HCT116 (cell line): ENCODE measurements at regions not wholly inside any gene's neighbourhood (a gene's known extent, or its start where the extent isn't known, plus 50 kb on each side); places are given as distances from the start of the nearest gene placed in this dataset.

Experiments used
- ATAC-seq: fragments of 200-7000 bp; cut with Tn5 transposase; 2 replicates; pipeline ENCODE4 v1.9.1; 2020; ENCODE audit warnings: mild to moderate bottlenecking, moderate library complexity
- BruUV-seq: library from RNA; stranded (reverse); fragments of 400-500 nt; replicated peaks from 2 replicates; lab custom pipeline; 2021; lab: Mats Ljungman, UMichigan
- CTCF ChIA-PET: fragments of 300-600 bp; sonication (Branson Sonifier 250); formaldehyde crosslinking; loops from one replicate; lab custom pipeline; 2021; ENCODE audit warnings: antibody characterized with exemption; lab: Charles Lee
- POLR2A ChIA-PET: fragments of 300-600, 350-600 bp; sonication (Branson Sonifier 250); formaldehyde crosslinking; loops from one replicate; lab custom pipeline; 2021; ENCODE audit warnings: antibody characterized with exemption; lab: Charles Lee
- RAD21 ChIA-PET, 2 experiments: fragments of 300-600 bp; sonication (Branson Sonifier 250); formaldehyde crosslinking; loops; one replicate each; lab custom pipeline; 2023; ENCODE audit warnings: low total read pairs in 2 of 2; ENCODE audit not compliant: uncharacterized antibody in 2 of 2, unreplicated experiment in 2 of 2, low non-redundant PET in 1 of 2; lab: Charles Lee
- DNase-seq: peaks from one replicate; pipeline ENCODE4 v3.0.0-alpha.2; 2010; ENCODE audit warnings: low read depth, low spot score
- H2AFZ ChIP-seq: fragments of 200-600 bp; shearing (Covaris generic), sonication (generic); 2 replicates; pipeline ENCODE4 v1.6.1; 2017; ENCODE audit warnings: low read depth, mixed run types, mixed read lengths, antibody characterized with exemption, low read length; ENCODE audit not compliant: poor library complexity, severe bottlenecking
- H3K27ac ChIP-seq: 2 replicates; pipeline ENCODE4 v1.5.1; 2012; ENCODE audit warnings: low read depth, low read length
- H3K27me3 ChIP-seq: fragments of 200-600 bp; sonication (generic); 2 replicates; pipeline ENCODE4 v1.6.1; 2016; ENCODE audit warnings: mixed run types, low read length, mixed read lengths; ENCODE audit not compliant: insufficient read depth
- H3K36me3 ChIP-seq, 2 experiments: fragments of 200-500 bp in 1 of 2; fragments of 200-600 bp in 1 of 2; sonication (Bioruptor generic) in 1 of 2; sonication (generic) in 1 of 2; 2 replicates each; pipeline versions ENCODE4 v1.5.1 to v1.6.1; 2014 to 2016; ENCODE audit warnings: low read length in 2 of 2, inconsistent platforms in 1 of 2, mixed read lengths in 1 of 2, mixed run types in 1 of 2; ENCODE audit not compliant: insufficient read depth in 2 of 2, control insufficient read depth in 1 of 2
- H3K4me1 ChIP-seq, 2 experiments: fragments of 200-600 bp in 1 of 2; sonication (generic) in 1 of 2; 2 replicates each; pipeline versions ENCODE4 v1.5.1 to v1.6.1; 2012 to 2017; ENCODE audit warnings: low read length in 2 of 2, inconsistent platforms in 1 of 2, mild to moderate bottlenecking in 1 of 2, mixed read lengths in 1 of 2, mixed run types in 1 of 2, moderate library complexity in 1 of 2; ENCODE audit not compliant: insufficient read depth in 2 of 2, control insufficient read depth in 1 of 2
- H3K4me2 ChIP-seq: fragments of 200-600 bp; sonication (generic); 2 replicates; pipeline ENCODE4 v1.6.1; 2017; ENCODE audit warnings: mixed run types, low read length, mixed read lengths
- H3K4me3 ChIP-seq, 2 experiments: fragments of 200-600 bp in 1 of 2; sonication (generic) in 1 of 2; replicated peaks in 1 of 2; 2 replicates each; pipeline ENCODE4 v1.5.1; 2011 to 2016; ENCODE audit warnings: low read length in 2 of 2, control low read depth in 1 of 2, low read depth in 1 of 2, mild to moderate bottlenecking in 1 of 2, mixed read lengths in 1 of 2, mixed run types in 1 of 2
- H3K79me2 ChIP-seq: fragments of 200-600 bp; sonication (generic); 2 replicates; pipeline ENCODE4 v1.6.1; 2017; ENCODE audit warnings: mild to moderate bottlenecking, mixed run types, low read length, moderate library complexity, mixed read lengths; ENCODE audit not compliant: insufficient read depth
- H3K9ac ChIP-seq: fragments of 200-600 bp; sonication (generic); 2 replicates; pipeline ENCODE4 v1.6.1; 2016; ENCODE audit warnings: low read length, mixed read lengths
- H3K9me2 ChIP-seq: fragments of 200-600 bp; sonication (generic), shearing (Covaris generic); 2 replicates; pipeline ENCODE4 v1.6.1; 2017; ENCODE audit warnings: mixed run types, mild to moderate bottlenecking, moderate library complexity; ENCODE audit not compliant: insufficient read depth
- H3K9me3 ChIP-seq, 2 experiments: fragments of 200-500 bp in 1 of 2; fragments of 200-600 bp in 1 of 2; sonication (Bioruptor generic) in 1 of 2; sonication (generic) in 1 of 2; 2 replicates each; pipeline ENCODE4 v1.6.1; 2014 to 2017; ENCODE audit warnings: low read length in 2 of 2, mixed read lengths in 2 of 2, inconsistent platforms in 1 of 2, low read depth in 1 of 2, mild to moderate bottlenecking in 1 of 2, mixed run types in 1 of 2, moderate library complexity in 1 of 2; ENCODE audit not compliant: control insufficient read depth in 1 of 2, insufficient read depth in 1 of 2
- H4K20me1 ChIP-seq: fragments of 200-600 bp; sonication (generic), shearing (Covaris generic); 2 replicates; pipeline ENCODE4 v1.6.1; 2017; ENCODE audit warnings: mixed run types, mild to moderate bottlenecking, moderate library complexity; ENCODE audit not compliant: insufficient read depth
- CTCF ChIP-seq, 3 experiments: fragments of 200-600 bp in 1 of 3; sonication (generic) in 1 of 3; IDR thresholded peaks in 2 of 3; conservative IDR thresholded peaks in 1 of 3; 2 replicates each; pipeline ENCODE4 v1.5.1; 2012 to 2017; ENCODE audit warnings: low read depth in 2 of 3, low read length in 2 of 3, antibody characterized with exemption in 1 of 3, borderline replicate concordance in 1 of 3, control low read depth in 1 of 3, mild to moderate bottlenecking in 1 of 3, mixed read lengths in 1 of 3, mixed run types in 1 of 3, moderate library complexity in 1 of 3; ENCODE audit not compliant: insufficient read depth in 1 of 3
- EZH2 ChIP-seq: fragments of 200-600 bp; sonication (generic); IDR thresholded peaks from 2 replicates; pipeline ENCODE4 v1.6.1; 2017; ENCODE audit warnings: antibody characterized with exemption, mixed run types
- FOSL1 ChIP-seq: IDR thresholded peaks from 2 replicates; pipeline ENCODE4 v1.6.1; 2012; ENCODE audit warnings: low read depth
- MAX ChIP-seq: IDR thresholded peaks from 2 replicates; pipeline ENCODE4 v1.6.1; 2012
- POLR2A ChIP-seq: IDR thresholded peaks from 2 replicates; pipeline ENCODE4 v1.7.0; 2011; ENCODE audit warnings: borderline replicate concordance; ENCODE audit not compliant: insufficient read depth, insufficient read length; ENCODE audit errors: extremely low read depth
- REST ChIP-seq: IDR thresholded peaks from 2 replicates; pipeline ENCODE4 v1.6.1; 2012; ENCODE audit warnings: low read depth
- SP1 ChIP-seq: IDR thresholded peaks from 2 replicates; pipeline ENCODE4 v1.6.1; 2012; ENCODE audit warnings: low read depth
- intact Hi-C: fragments of 100-400 bp; cut with micrococcal nuclease; formaldehyde crosslinking; loops from 2 replicates; pipeline ENCODE4 v1.10.0; 2022

- CTCF ChIA-PET, result no interaction called here
- no peaks in the 10 kb centered on the region for H3K27me3 ChIP-seq
- H2AFZ ChIP-seq, result no peak overlapping the region
- H3K4me1 ChIP-seq, result no peaks in the 10 kb centered on the region
- POLR2A ChIA-PET, result no interaction called here
- RAD21 ChIA-PET, result no interaction called here
- H3K9me3 ChIP-seq, result no peaks in the 10 kb centered on the region
- no peaks in the 10 kb centered on the region for H4K20me1 ChIP-seq
- TF ChIP-seq SP1 (no peak), FOSL1 (no peak), POLR2A (no peak), MAX (no peak), EZH2 (no peak), REST (no peak), CTCF (IDR thresholded peaks at IDR 0.05 in 2 of 3, conservative IDR thresholded peaks at IDR 0.05 in 1 of 3; ENCODE audit: borderline replicate concordance in 1 of 3, insufficient read depth in 1 of 3, low read depth in 2 of 3, low read length in 2 of 3) (no peak)
- TF ChIP-seq, all 23 proteins: peak for 0
- no peak overlapping the region for H3K27ac ChIP-seq
- intact Hi-C loops, result no loop called here
- H3K36me3 ChIP-seq, result no peaks in the 10 kb centered on the region
- DNase-seq (no peak), ATAC-seq (no peak)
- no peaks in the 10 kb centered on the region for H3K9me2 ChIP-seq
- no peaks in the 10 kb centered on the region for H3K79me2 ChIP-seq
- H3K4me3 ChIP-seq, result no peak overlapping the region
- H3K9ac ChIP-seq, result no peak overlapping the region
- BruUV-seq, result no TSS peak
- H3K4me2 ChIP-seq, result no peak overlapping the region
Measured at GRCh38 chr2:58914733-58915505, 673.8 kb upstream of the FANCL start.
